ENCODE measurements at regions not wholly inside any gene's neighbourhood (a gene's known extent, or its start where the extent isn't known, plus 50 kb on each side); places are given as distances from the start of the nearest gene placed in this dataset.

DNA sequence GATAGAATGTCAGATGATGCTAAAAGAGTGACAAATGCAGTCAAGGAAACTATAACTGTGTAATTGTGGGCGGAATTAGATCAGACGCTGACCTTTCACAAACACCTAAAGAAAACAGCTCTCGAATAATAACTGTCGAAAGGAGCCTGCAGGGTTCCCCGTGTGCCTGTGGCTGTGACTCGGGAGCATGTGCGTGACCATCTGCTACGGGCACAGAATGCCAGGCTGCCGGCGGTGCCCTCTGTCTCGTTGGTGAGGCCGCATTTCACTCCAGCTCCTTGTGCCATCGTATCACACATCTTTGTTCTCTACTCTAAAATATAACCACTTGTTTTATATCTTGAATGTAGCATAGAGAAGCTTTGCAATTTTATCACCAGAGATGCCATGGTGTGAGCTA lies 267.8 kb upstream of the FMN2 start:
- TF ChIP-seq, protein P1, sequence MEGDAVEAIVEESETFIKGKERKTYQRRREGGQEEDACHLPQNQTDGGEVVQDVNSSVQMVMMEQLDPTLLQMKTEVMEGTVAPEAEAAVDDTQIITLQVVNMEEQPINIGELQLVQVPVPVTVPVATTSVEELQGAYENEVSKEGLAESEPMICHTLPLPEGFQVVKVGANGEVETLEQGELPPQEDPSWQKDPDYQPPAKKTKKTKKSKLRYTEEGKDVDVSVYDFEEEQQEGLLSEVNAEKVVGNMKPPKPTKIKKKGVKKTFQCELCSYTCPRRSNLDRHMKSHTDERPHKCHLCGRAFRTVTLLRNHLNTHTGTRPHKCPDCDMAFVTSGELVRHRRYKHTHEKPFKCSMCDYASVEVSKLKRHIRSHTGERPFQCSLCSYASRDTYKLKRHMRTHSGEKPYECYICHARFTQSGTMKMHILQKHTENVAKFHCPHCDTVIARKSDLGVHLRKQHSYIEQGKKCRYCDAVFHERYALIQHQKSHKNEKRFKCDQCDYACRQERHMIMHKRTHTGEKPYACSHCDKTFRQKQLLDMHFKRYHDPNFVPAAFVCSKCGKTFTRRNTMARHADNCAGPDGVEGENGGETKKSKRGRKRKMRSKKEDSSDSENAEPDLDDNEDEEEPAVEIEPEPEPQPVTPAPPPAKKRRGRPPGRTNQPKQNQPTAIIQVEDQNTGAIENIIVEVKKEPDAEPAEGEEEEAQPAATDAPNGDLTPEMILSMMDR (IDR thresholded peaks at IDR 0.05; ENCODE audit: low read depth, low read length): no peak
- TF ChIP-seq EZH2phosphoT487 (IDR thresholded peaks at IDR 0.05; ENCODE audit: low read depth): no peak
